GM11168 (cell line): ENCODE measurements at regions not wholly inside any gene's neighbourhood (a gene's known extent, or its start where the extent isn't known, plus 50 kb on each side); places are given as distances from the start of the nearest gene placed in this dataset.

ENCODE experiments used
- in situ Hi-C: fragments of 300-500 bp; cut with MboI; formaldehyde crosslinking; loops from one replicate; pipeline ENCODE4 v1.12.0; 2022; ENCODE audit warnings: low sequenced_read_pairs; ENCODE audit not compliant: unreplicated experiment

- in situ Hi-C loops, result no loop called here
Measured at GRCh38 chr5:174229514-174230370, 184.2 kb downstream of the NSG2 start.

- in situ Hi-C loops, result no loop called here
Measured at GRCh38 chr5:174231956-174232487, 186.5 kb downstream of the NSG2 start.

- in situ Hi-C loops, result no loop called here
Measured at GRCh38 chr5:174234388-174234787, 188.9 kb downstream of the NSG2 start.

- in situ Hi-C loops, result no loop called here
Measured at GRCh38 chr5:174235221-174236011, 189.9 kb downstream of the NSG2 start.

- in situ Hi-C loops, result no loop called here
Measured at GRCh38 chr5:174236070-174236469, 190.6 kb downstream of the NSG2 start.

- in situ Hi-C loops, result no loop called here
Measured at GRCh38 chr5:174239718-174240117, 194.2 kb downstream of the NSG2 start.

- in situ Hi-C loops, result no loop called here
Measured at GRCh38 chr5:174242573-174242972, 197.1 kb downstream of the NSG2 start.

- in situ Hi-C loops, result no loop called here
Measured at GRCh38 chr5:174243904-174244303, 198.4 kb downstream of the NSG2 start.

GRCh38 chr5:174245516-174246075, 200.1 kb downstream of the NSG2 start:
- in situ Hi-C loops, result no loop called here

GRCh38 chr5:174246743-174247142, 201.2 kb downstream of the NSG2 start:
- in situ Hi-C loops, result no loop called here

- in situ Hi-C loops, result no loop called here
Measured at GRCh38 chr5:174247301-174247700, 201.8 kb downstream of the NSG2 start.

- in situ Hi-C loops, result no loop called here
Measured at GRCh38 chr5:174251305-174252000, 205.9 kb downstream of the NSG2 start.

GRCh38 chr5:174252121-174252520, 206.6 kb downstream of the NSG2 start:
- in situ Hi-C loops, result no loop called here

- in situ Hi-C loops, result no loop called here
Measured at GRCh38 chr5:174259696-174260420, 214.4 kb downstream of the NSG2 start.

- in situ Hi-C loops, result no loop called here
Measured at GRCh38 chr5:174271316-174271715, 225.8 kb downstream of the NSG2 start.

- in situ Hi-C loops, result no loop called here
Measured at GRCh38 chr5:174272671-174273070, 227.2 kb downstream of the NSG2 start.

GRCh38 chr5:174273325-174273724, 227.8 kb downstream of the NSG2 start:
- in situ Hi-C loops, result no loop called here

- in situ Hi-C loops, result no loop called here
Measured at GRCh38 chr5:174275959-174276358, 230.5 kb downstream of the NSG2 start.

GRCh38 chr5:174281089-174281760, 235.7 kb downstream of the NSG2 start:
- in situ Hi-C loops, result no loop called here
